Transverse colon (tissue), 4 donors: ENCODE measurements at regions not wholly inside any gene's neighbourhood (a gene's known extent, or its start where the extent isn't known, plus 50 kb on each side); places are given as distances from the start of the nearest gene placed in this dataset.

Source experiments
- DNase-seq: peaks from one replicate; pipeline ENCODE4 v3.0.0-alpha.2; 2019
- H3K27ac ChIP-seq, 4 donors: fragments of 200-600 bp; sonication (generic); 2 replicates each; pipeline ENCODE4 v1.5.1; 2016 to 2018; ENCODE audit warnings: inconsistent platforms in 4 of 4
- H3K27me3 ChIP-seq: fragments of 200-600 bp; sonication (generic); 2 replicates; pipeline ENCODE4 v1.5.1; 2017; ENCODE audit warnings: inconsistent platforms
- H3K36me3 ChIP-seq, 4 donors: fragments of 200-600 bp; sonication (generic); 2 replicates each; pipeline ENCODE4 v1.5.1; 2017 to 2019; ENCODE audit warnings: inconsistent platforms in 4 of 4
- H3K4me1 ChIP-seq, 4 donors: fragments of 200-600 bp; sonication (generic); 2 replicates each; pipeline ENCODE4 v1.5.1; 2017 to 2020; ENCODE audit warnings: inconsistent platforms in 4 of 4
- H3K4me3 ChIP-seq, 4 donors: fragments of 200-600 bp; sonication (generic); 1 replicate in 1 of 4; 2 replicates in 3 of 4; pipeline versions ENCODE4 v1.5.1 to v1.6.1; 2017 to 2019; ENCODE audit warnings: inconsistent platforms in 4 of 4
- H3K9me3 ChIP-seq, 2 donors: fragments of 200-600 bp; sonication (generic); 2 replicates each; pipeline ENCODE4 v1.5.1; 2017 to 2019; ENCODE audit warnings: inconsistent platforms in 2 of 2
- CTCF ChIP-seq, 5 experiments: fragments of 200-600 bp in 3 of 5; fragments of 450-650 bp in 2 of 5; sonication (generic) in 3 of 5; IDR thresholded peaks; 1 replicate in 2 of 5; 2 replicates in 3 of 5; pipeline ENCODE4 v1.5.1; 2016 to 2017; ENCODE audit warnings: antibody characterized with exemption in 5 of 5, inconsistent platforms in 3 of 5, mild to moderate bottlenecking in 2 of 5, moderate library complexity in 1 of 5
- EP300 ChIP-seq: sonication (generic); formaldehyde crosslinking; IDR thresholded peaks from one replicate; pipeline ENCODE4 v1.6.1; 2017; ENCODE audit warnings: antibody characterized with exemption, low read depth
- POLR2A ChIP-seq: fragments of 450-650 bp; IDR thresholded peaks from one replicate; pipeline ENCODE4 v1.6.1; 2016; ENCODE audit warnings: antibody characterized with exemption, mild to moderate bottlenecking, moderate library complexity
- POLR2AphosphoS5 ChIP-seq, 3 donors: sonication (generic); formaldehyde crosslinking; IDR thresholded peaks; one replicate each; pipeline ENCODE4 v1.6.1; 2016; ENCODE audit warnings: antibody characterized with exemption in 3 of 3
- WGBS, 2 donors: methylation state at CpG; one replicate each; pipeline ENCODE4 v1.1.5; 2018; ENCODE audit warnings: low coverage in 1 of 2; 5-methylcytosine and 5-hydroxymethylcytosine counted together
- in situ Hi-C, 4 donors: fragments of 200-750 bp; cut with MboI; loops; one replicate each; pipeline versions ENCODE4 v1.15.0 to v1.15.1; 2017; ENCODE audit warnings: low sequenced_read_pairs in 3 of 4, low pct_ligation_motif_present in 1 of 4, low pct_unique_long_range_greater_than_20kb in 1 of 4
- intact Hi-C: fragments of 100-400 bp; cut with DNase I; formaldehyde crosslinking; loops from one replicate; pipeline ENCODE4 v1.15.1; 2023; ENCODE audit warnings: low total_unique reads

GRCh38 chrX:65610481-65610880, 57.0 kb upstream of the MSN start:
- Histone ChIP-seq H3K27ac (no peak overlapping the region), H3K9me3 (no peaks in the 10 kb centered on the region), H3K4me3 (no peak overlapping the region), H3K36me3 (no peaks in the 10 kb centered on the region), H3K27me3 (no peaks in the 10 kb centered on the region), H3K4me1 (peaks cover 0 to 3% (median 0%) of the 10 kb centered on the region in 4 donors)
- intact Hi-C loops (no loop called here), in situ Hi-C loops (no loop called here)
- no peak for DNase-seq
- TF ChIP-seq EP300 (no peak), POLR2A (no peak), CTCF (IDR thresholded peaks at IDR 0.05) (no peak), POLR2AphosphoS5 (IDR thresholded peaks at IDR 0.05) (no peak)

- 50 to 54% methylated on average over 3 of the region's 3 CpGs for WGBS, 2 donors
- intact Hi-C loops = no loop called here
- no peaks in the 10 kb centered on the region for H3K36me3 ChIP-seq
These were observed 57.4 kb upstream of the MSN start for GRCh38 chrX:65610040-65610439.

GRCh38 chrX:65609237-65609636, 58.2 kb upstream of the MSN start:
- 94% methylated on average over 4 of the region's 4 CpGs; no CpG with 5 or more reads in 1 of the 2 donors for WGBS, 2 donors

More at GRCh38 chrX:65610040-65610439, 57.4 kb upstream of the MSN start:
- Histone ChIP-seq H3K4me1 (peaks cover 0 to 3% (median 0%) of the 10 kb centered on the region in 4 donors), H3K4me3 (no peak overlapping the region), H3K27ac (no peak overlapping the region), H3K9me3 (no peaks in the 10 kb centered on the region), H3K27me3 (no peaks in the 10 kb centered on the region)
- in situ Hi-C loops = no loop called here
- no peak for DNase-seq
- TF ChIP-seq POLR2AphosphoS5 (IDR thresholded peaks at IDR 0.05) (no peak), CTCF (IDR thresholded peaks at IDR 0.05) (no peak), POLR2A (no peak), EP300 (no peak)

GRCh38 chrX:65608026-65608425, 59.4 kb upstream of the MSN start:
- in situ Hi-C loops = no loop called here
- Histone ChIP-seq H3K9me3 (no peaks in the 10 kb centered on the region), H3K27ac (no peak overlapping the region), H3K27me3 (no peaks in the 10 kb centered on the region), H3K36me3 (no peaks in the 10 kb centered on the region), H3K4me3 (no peak overlapping the region), H3K4me1 (peaks cover 0 to 3% (median 0%) of the 10 kb centered on the region in 4 donors)
- TF ChIP-seq EP300 (no peak), CTCF (IDR thresholded peaks at IDR 0.05) (no peak), POLR2AphosphoS5 (IDR thresholded peaks at IDR 0.05) (no peak), POLR2A (no peak)
- no peak for DNase-seq
- 60% methylated on average over 3 of the region's 3 CpGs; no CpG with 5 or more reads in 1 of the 2 donors for WGBS, 2 donors
- intact Hi-C loops = no loop called here

More at GRCh38 chrX:65609237-65609636, 58.2 kb upstream of the MSN start:
- Histone ChIP-seq H3K4me1 (peaks cover 0 to 3% (median 0%) of the 10 kb centered on the region in 4 donors), H3K27ac (no peak overlapping the region), H3K4me3 (no peak overlapping the region), H3K36me3 (no peaks in the 10 kb centered on the region), H3K27me3 (no peaks in the 10 kb centered on the region), H3K9me3 (no peaks in the 10 kb centered on the region)
- TF ChIP-seq POLR2A (no peak), EP300 (no peak), CTCF (IDR thresholded peaks at IDR 0.05) (no peak), POLR2AphosphoS5 (IDR thresholded peaks at IDR 0.05) (no peak)
- in situ Hi-C loops = no loop called here
- DNase-seq = no peak
- intact Hi-C loops = no loop called here
